GM12864 (cell line): ENCODE measurements at regions not wholly inside any gene's neighbourhood (a gene's known extent, or its start where the extent isn't known, plus 50 kb on each side); places are given as distances from the start of the nearest gene placed in this dataset.

Source experiments
- DNase-seq: peaks from one replicate; pipeline ENCODE4 v3.0.0-alpha.2; 2011; ENCODE audit warnings: low read depth
- H3K4me3 ChIP-seq: 2 replicates; pipeline ENCODE4 v1.5.1; 2011; ENCODE audit warnings: mild to moderate bottlenecking, low read depth, low read length, control low read depth
- CTCF ChIP-seq: IDR thresholded peaks from 2 replicates; pipeline ENCODE4 v1.5.1; 2011; ENCODE audit warnings: low read depth, mild to moderate bottlenecking, moderate library complexity, low read length, control low read depth, inconsistent platforms; ENCODE audit errors: missing control alignments

- TF ChIP-seq CTCF: no peak
- DNase-seq: no peak
- no peak overlapping the region for H3K4me3 ChIP-seq
These were observed 386.3 kb upstream of the NR2F2 start for GRCh38 chr15:95944193-95944592.

GRCh38 chr15:95944661-95945255 lies 385.7 kb upstream of the NR2F2 start:
- DNase-seq: no peak
- no peak for TF ChIP-seq CTCF
- H3K4me3 ChIP-seq: no peak overlapping the region

- no peak for DNase-seq
- H3K4me3 ChIP-seq: no peak overlapping the region
- TF ChIP-seq CTCF: no peak
These were observed 384.3 kb upstream of the NR2F2 start for GRCh38 chr15:95946241-95946640.

DNA sequence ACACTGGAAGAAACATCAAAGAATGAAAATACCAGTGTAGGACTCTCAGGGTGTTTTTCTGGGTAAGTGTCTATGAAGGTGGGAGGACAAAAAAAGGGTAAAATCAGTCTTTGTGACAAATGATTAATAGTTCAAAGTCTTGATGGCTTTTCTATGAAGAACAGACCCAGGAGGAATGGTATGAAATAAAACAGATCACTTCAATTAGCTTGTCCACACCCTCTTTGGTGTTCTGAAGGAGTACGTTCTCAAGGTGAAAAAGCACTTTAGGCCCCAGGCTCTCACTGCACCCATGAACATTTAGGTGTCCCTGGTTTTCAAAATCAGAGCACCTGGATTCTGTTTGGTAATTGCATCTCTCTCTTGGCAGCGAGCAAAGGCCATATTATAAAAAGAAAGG lies 383.6 kb upstream of the NR2F2 start:
- no peak overlapping the region for H3K4me3 ChIP-seq
- no peak for TF ChIP-seq CTCF

GRCh38 chr15:95948411-95948810 lies 382.1 kb upstream of the NR2F2 start:
- no peak overlapping the region for H3K4me3 ChIP-seq
- no peak for DNase-seq
- no peak for TF ChIP-seq CTCF

More for the DNA sequence above, 383.6 kb upstream of the NR2F2 start:
- DNase-seq: no peak

DNA sequence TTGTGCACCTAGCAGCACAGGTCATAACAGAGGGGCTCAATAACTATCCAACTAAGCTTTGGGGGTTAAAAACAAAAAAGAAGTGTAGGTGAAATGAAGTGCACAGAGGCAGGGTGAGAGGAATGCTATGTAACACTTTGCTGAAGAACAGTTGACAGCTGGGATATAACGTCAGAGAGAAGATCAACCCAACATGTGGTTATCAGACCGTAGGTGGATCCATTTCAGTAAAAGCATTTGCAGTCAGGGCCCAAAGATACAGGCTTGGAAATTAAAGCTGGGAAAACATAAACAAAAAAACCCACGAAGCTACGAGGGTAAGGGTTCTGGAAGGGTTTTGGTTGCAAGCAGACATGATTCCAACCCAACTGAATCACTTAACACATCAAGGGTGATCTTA lies 377.5 kb upstream of the NR2F2 start:
- TF ChIP-seq CTCF: no peak
- DNase-seq: no peak
- H3K4me3 ChIP-seq: no peak overlapping the region

GRCh38 chr15:95957861-95958260 lies 372.6 kb upstream of the NR2F2 start:
- H3K4me3 ChIP-seq: no peak overlapping the region
- TF ChIP-seq CTCF: no peak
- DNase-seq: no peak
